ENCODE measurements at regions not wholly inside any gene's neighbourhood (a gene's known extent, or its start where the extent isn't known, plus 50 kb on each side); places are given as distances from the start of the nearest gene placed in this dataset.

GRCh38 chr3:117045143-117045542, 335.6 kb downstream of the TUSC7 start:
- no peak for TF ChIP-seq CTCF (IDR thresholded peaks at IDR 0.05)
- no peak for TF ChIP-seq POLR2A (IDR thresholded peaks at IDR 0.05)
- no peak for TF ChIP-seq POLR2AphosphoS5 (IDR thresholded peaks at IDR 0.05; ENCODE audit: insufficient read depth in 1 of 2, low read depth in 1 of 2)
